RWPE1 (cell line): ENCODE measurements at regions not wholly inside any gene's neighbourhood (a gene's known extent, or its start where the extent isn't known, plus 50 kb on each side); places are given as distances from the start of the nearest gene placed in this dataset.
"Not testable (repeated sequence)": the region's sequence is repeated elsewhere in the genome, so short reads cannot be mapped to it uniquely, and the experiment has no call there.

Experiments used
- CTCF ChIA-PET: fragments of 350-600 bp; sonication (Branson Sonifier 250); formaldehyde crosslinking; extraction: SDS; loops from one replicate; lab custom pipeline; 2021; lab: Yijun Ruan, JAX
- POLR2A ChIA-PET: fragments of 400-600 bp; formaldehyde crosslinking; extraction: SDS; loops from one replicate; lab custom pipeline; 2020; ENCODE audit warnings: antibody characterized with exemption; ENCODE audit not compliant: low non-redundant PET; lab: Yijun Ruan, JAX
- DNase-seq: peaks from one replicate; pipeline ENCODE4 v3.0.0; 2012; ENCODE audit warnings: low spot score
- H3K27ac ChIP-seq: fragments of 450-650 bp; 2 replicates; pipeline ENCODE4 v1.5.1; 2017
- CTCF ChIP-seq: fragments of 450-650 bp; conservative IDR thresholded peaks from 2 replicates; pipeline ENCODE4 v1.5.1; 2017; ENCODE audit warnings: low read depth, mild to moderate bottlenecking

- POLR2A ChIA-PET = no interaction called here
- TF ChIP-seq CTCF = no peak
- CTCF ChIA-PET = no interaction called here
- no peak for DNase-seq
- no peak overlapping the region for H3K27ac ChIP-seq
Observed at GRCh38 chr6:68025764-68026163, 609.3 kb upstream of the ADGRB3 start.

GRCh38 chr6:68024570-68025269 is 610.4 kb upstream of the ADGRB3 start:
- TF ChIP-seq CTCF = no peak
- ChIA-PET POLR2A (no interaction called here), CTCF (no interaction called here)
- no peak for DNase-seq
- no peak overlapping the region for H3K27ac ChIP-seq

- H3K27ac ChIP-seq, DNase-seq, CTCF ChIA-PET, POLR2A ChIA-PET: not testable (repeated sequence)
Observed at GRCh38 chr6:68022968-68023367, 612.1 kb upstream of the ADGRB3 start.

- POLR2A ChIA-PET = no interaction called here
Observed at GRCh38 chr6:68013780-68014515, 621.1 kb upstream of the ADGRB3 start.

GRCh38 chr6:68012822-68013221 is 622.3 kb upstream of the ADGRB3 start:
- DNase-seq = no peak
- TF ChIP-seq CTCF = no peak
- POLR2A ChIA-PET = no interaction called here
- CTCF ChIA-PET = no interaction called here
- no peak overlapping the region for H3K27ac ChIP-seq

More at GRCh38 chr6:68013780-68014515, 621.1 kb upstream of the ADGRB3 start:
- H3K27ac ChIP-seq = no peak overlapping the region
- TF ChIP-seq CTCF = no peak
- CTCF ChIA-PET = interaction anchor here (0.6 kb wide), 1 partner anchor 390 kb away, joined by 3 read pairs; no protein-coding TSS in a partner anchor
- DNase-seq = no peak

- ChIA-PET CTCF (interaction anchor here (0.6 kb wide), 1 partner anchor 1174 kb away, joined by 3 read pairs; no protein-coding TSS in a partner anchor), POLR2A (no interaction called here)
- no peak for DNase-seq
- no peak for TF ChIP-seq CTCF
- H3K27ac ChIP-seq = no peak overlapping the region
Observed at GRCh38 chr6:68010936-68011335, 624.1 kb upstream of the ADGRB3 start.

- CTCF ChIA-PET = no interaction called here
Observed at GRCh38 chr6:68008445-68008844, 626.6 kb upstream of the ADGRB3 start.

More at GRCh38 chr6:68008445-68008844, 626.6 kb upstream of the ADGRB3 start:
- no peak for TF ChIP-seq CTCF
- no peak overlapping the region for H3K27ac ChIP-seq
- POLR2A ChIA-PET = no interaction called here
- no peak for DNase-seq
